GM23338 (cell line): ENCODE measurements at regions not wholly inside any gene's neighbourhood (a gene's known extent, or its start where the extent isn't known, plus 50 kb on each side); places are given as distances from the start of the nearest gene placed in this dataset.
A peak's percentile ranks its signal among the peaks of the same experiment; 100 is the strongest.

Source experiments
- ATAC-seq: fragments of 200-7000 bp; cut with Tn5 transposase; 3 replicates; pipeline ENCODE4 v1.9.1; 2020
- DNase-seq: peaks from one replicate; pipeline ENCODE4 v3.0.0-alpha.2; 2015; ENCODE audit warnings: low spot score
- H2AFZ ChIP-seq: fragments of 200-600 bp; sonication (generic); 2 replicates; pipeline ENCODE4 v1.8.0; 2016; ENCODE audit warnings: antibody characterized with exemption, mild to moderate bottlenecking, moderate library complexity
- H3F3A ChIP-seq: fragments of 200-600 bp; sonication (generic); replicated peaks from 2 replicates; pipeline ENCODE4 v1.8.0; 2017; ENCODE audit warnings: antibody characterized with exemption, mixed run types, low read depth
- H3K27ac ChIP-seq: fragments of 200-600 bp; sonication (generic); 2 replicates; pipeline ENCODE4 v1.6.1; 2016; ENCODE audit warnings: low read depth
- H3K27me3 ChIP-seq: fragments of 200-600 bp; sonication (generic); 2 replicates; pipeline ENCODE4 v1.8.0; 2016; ENCODE audit warnings: mild to moderate bottlenecking, mixed run types, moderate library complexity; ENCODE audit not compliant: insufficient read depth
- H3K36me3 ChIP-seq: fragments of 200-600 bp; sonication (generic); 2 replicates; pipeline ENCODE4 v1.8.0; 2016; ENCODE audit warnings: mild to moderate bottlenecking; ENCODE audit not compliant: insufficient read depth
- H3K4me1 ChIP-seq: fragments of 200-600 bp; sonication (generic); 2 replicates; pipeline ENCODE4 v1.8.0; 2016; ENCODE audit warnings: mild to moderate bottlenecking, moderate library complexity; ENCODE audit not compliant: insufficient read depth
- H3K4me2 ChIP-seq: fragments of 200-600 bp; sonication (generic); 2 replicates; pipeline ENCODE4 v1.7.1; 2017; ENCODE audit warnings: mixed run types
- H3K4me3 ChIP-seq: fragments of 200-600 bp; sonication (generic); 2 replicates; pipeline ENCODE4 v1.6.1; 2016; ENCODE audit warnings: mixed run types
- H3K79me2 ChIP-seq: fragments of 200-600 bp; sonication (generic); replicated peaks from 2 replicates; pipeline ENCODE4 v1.8.0; 2017; ENCODE audit warnings: mild to moderate bottlenecking; ENCODE audit not compliant: insufficient read depth
- H3K9me2 ChIP-seq: fragments of 200-600 bp; sonication (generic); 2 replicates; pipeline ENCODE4 v1.8.0; 2017; ENCODE audit not compliant: insufficient read depth
- H4K20me1 ChIP-seq: fragments of 200-600 bp; sonication (generic); replicated peaks from 2 replicates; pipeline ENCODE4 v1.8.0; 2017; ENCODE audit warnings: mild to moderate bottlenecking; ENCODE audit not compliant: insufficient read depth
- H3K27ac Mint-ChIP-seq: 2 replicates; pipeline ENCODE4 v1.8.0; 2020; ENCODE audit warnings: inconsistent platforms, mild to moderate bottlenecking, moderate library complexity, mixed read lengths
- H3K27me3 Mint-ChIP-seq: 3 replicates; pipeline ENCODE4 v1.8.0; 2022; ENCODE audit warnings: low read depth, mild to moderate bottlenecking, moderate library complexity, mixed read lengths, inconsistent platforms; ENCODE audit not compliant: insufficient read depth, poor library complexity
- H3K36me3 Mint-ChIP-seq: 3 replicates; pipeline ENCODE4 v1.8.0; 2021; ENCODE audit warnings: low read depth, mild to moderate bottlenecking, inconsistent platforms, moderate library complexity, mixed read lengths
- H3K4me1 Mint-ChIP-seq: 3 replicates; pipeline ENCODE4 v1.8.0; 2020; ENCODE audit warnings: mild to moderate bottlenecking, inconsistent platforms, mixed read lengths
- H3K4me3 Mint-ChIP-seq: 3 replicates; pipeline ENCODE4 v1.8.0; 2021; ENCODE audit warnings: moderate library complexity, mild to moderate bottlenecking, inconsistent platforms, mixed read lengths
- H3K9me3 Mint-ChIP-seq: 3 replicates; pipeline ENCODE4 v1.8.0; 2020; ENCODE audit warnings: moderate library complexity, mild to moderate bottlenecking, inconsistent platforms, mixed read lengths
- ETS1 ChIP-seq: IDR thresholded peaks from 2 replicates; pipeline ENCODE4 v1.6.1; 2016; ENCODE audit warnings: antibody characterized with exemption
- STAT1 ChIP-seq: IDR thresholded peaks from one replicate; pipeline ENCODE4 v1.6.1; 2016; ENCODE audit warnings: antibody characterized with exemption; ENCODE audit not compliant: unreplicated experiment
- ZNF462 ChIP-seq: fragments of 250-450 bp; sonication (Bioruptor Pico); IDR thresholded peaks from 2 replicates; pipeline ENCODE4 v1.5.0; 2020; ENCODE audit warnings: mild to moderate bottlenecking, moderate library complexity

- no peak for ATAC-seq
These were observed 60.8 kb downstream of the CCNA1 start for GRCh38 chr13:36493046-36493445.

More at GRCh38 chr13:36493046-36493445, 60.8 kb downstream of the CCNA1 start:
- Mint-ChIP-seq H3K4me1 (peaks cover 10% of the 10 kb centered on the region), H3K36me3 (no peaks in the 10 kb centered on the region), H3K4me3 (no peak overlapping the region), H3K27me3 (peaks cover 2% of the 10 kb centered on the region), H3K27ac (0 out of 2 replicates have a peak overlapping the region, but pooled peaks have one; percentile 23), H3K9me3 (no peaks in the 10 kb centered on the region)
- peak overlapping the region; percentile 72; the same call in 1 of the 2 replicates for H2AFZ ChIP-seq
- H3K4me3 ChIP-seq: no peak overlapping the region
- no peaks in the 10 kb centered on the region for H3K36me3 ChIP-seq
- H3K79me2 ChIP-seq: no peaks in the 10 kb centered on the region
- H3K27me3 ChIP-seq: no peaks in the 10 kb centered on the region
- no peak for DNase-seq
- TF ChIP-seq STAT1: no peak
- no peak for TF ChIP-seq ZNF462
- TF ChIP-seq ETS1: no peak
- no peaks in the 10 kb centered on the region for H4K20me1 ChIP-seq
- H3K4me2 ChIP-seq: 0 out of 2 replicates have a peak overlapping the region, but pooled peaks have one; percentile 20
- no peak overlapping the region for H3K27ac ChIP-seq
- peaks cover 8% of the 10 kb centered on the region; the same call in 1 of the 2 replicates for H3K4me1 ChIP-seq
- H3K9me2 ChIP-seq: peaks cover 5% of the 10 kb centered on the region; the same call in 1 of the 2 replicates
- no peaks in the 10 kb centered on the region for H3F3A ChIP-seq
